ENCODE measurements at regions not wholly inside any gene's neighbourhood (a gene's known extent, or its start where the extent isn't known, plus 50 kb on each side); places are given as distances from the start of the nearest gene placed in this dataset.
"Not testable (repeated sequence)": the region's sequence is repeated elsewhere in the genome, so short reads cannot be mapped to it uniquely, and the experiment has no call there.

- DNase-seq, result no peak
Observed at GRCh38 chr1:55544826-55545225, 329.7 kb upstream of the USP24 start.

DNA sequence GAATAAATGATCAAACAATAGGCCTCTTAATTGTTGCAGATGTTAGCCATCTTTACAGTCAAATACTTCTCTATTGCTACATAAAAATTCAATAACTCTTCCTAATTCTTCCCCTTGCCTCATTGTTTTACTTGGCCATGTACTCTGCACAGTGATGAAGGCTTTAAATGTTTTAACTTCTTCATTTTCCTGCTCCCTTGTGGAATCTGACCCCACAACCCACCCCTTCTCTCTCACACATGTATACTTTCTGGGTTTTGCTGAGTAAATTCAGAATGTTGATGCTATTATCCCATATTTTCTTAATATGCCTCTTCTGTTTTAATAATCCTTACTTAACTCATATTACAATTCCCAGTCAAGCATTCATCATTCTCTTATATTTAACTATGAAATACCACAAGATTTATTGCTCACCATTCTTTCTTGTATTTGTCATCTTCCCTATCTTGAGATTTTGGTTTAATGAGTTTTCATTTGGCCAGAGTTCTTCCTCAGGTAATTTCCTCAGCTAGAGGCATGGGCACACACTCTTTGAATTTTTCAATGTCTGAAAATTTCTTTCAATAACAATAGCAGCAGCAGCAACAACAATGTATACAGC, 327.8 kb upstream of the USP24 start:
- no peak for DNase-seq

GRCh38 chr1:55541296-55541695, 326.1 kb upstream of the USP24 start:
- DNase-seq, result no peak

GRCh38 chr1:55539652-55540512, 324.7 kb upstream of the USP24 start:
- DNase-seq, result no peak

GRCh38 chr1:55538428-55538827, 323.3 kb upstream of the USP24 start:
- no peak for DNase-seq

GRCh38 chr1:55536545-55536865, 321.3 kb upstream of the USP24 start:
- no peak for DNase-seq

DNA sequence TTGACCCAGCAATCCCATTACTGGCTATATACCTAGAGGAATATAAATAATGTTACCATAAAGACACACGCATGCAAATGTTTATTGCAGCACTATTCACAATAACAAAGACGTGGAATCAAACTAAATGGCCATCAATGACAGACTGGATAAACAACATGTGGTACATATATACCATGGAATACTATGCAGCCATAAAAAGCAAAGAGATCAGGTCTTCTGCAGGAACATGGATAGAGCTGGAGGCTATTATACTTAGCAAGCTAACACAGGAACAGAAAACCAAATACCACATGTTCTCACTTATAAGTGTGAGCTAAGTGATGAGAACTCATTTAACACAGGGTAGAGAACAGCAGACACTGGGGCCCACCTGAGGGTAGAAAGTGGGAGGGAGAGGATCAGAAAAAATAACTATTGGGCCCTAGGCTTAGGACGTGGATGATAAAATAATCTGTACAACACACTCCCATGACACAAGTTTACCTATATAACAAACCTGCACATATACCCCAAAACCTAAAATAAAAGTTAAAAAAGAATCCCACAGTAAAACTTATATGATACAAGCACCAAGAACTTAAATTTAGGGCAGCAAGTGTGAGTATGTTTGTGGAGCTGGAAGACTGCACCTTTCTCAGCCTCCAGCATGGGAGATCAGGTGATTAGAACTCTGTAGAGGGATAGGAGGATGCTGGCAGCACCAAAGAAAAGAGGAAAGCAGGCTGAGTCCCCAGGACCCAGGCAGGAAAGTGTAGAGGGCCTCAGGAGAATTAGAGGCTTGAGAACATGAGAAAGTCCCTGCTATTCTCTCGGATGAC, 320.8 kb upstream of the USP24 start:
- DNase-seq, result no peak

GRCh38 chr1:55534565-55535121, 319.5 kb upstream of the USP24 start:
- no peak for DNase-seq

- DNase-seq, result no peak
Observed at GRCh38 chr1:55531644-55532043, 316.5 kb upstream of the USP24 start.

GRCh38 chr1:55530749-55531478, 315.8 kb upstream of the USP24 start:
- DNase-seq, result no peak

GRCh38 chr1:55529017-55529416, 313.9 kb upstream of the USP24 start:
- no peak for DNase-seq

- no peak for DNase-seq
Observed at GRCh38 chr1:55527831-55528230, 312.7 kb upstream of the USP24 start.

GRCh38 chr1:55526716-55527115, 311.6 kb upstream of the USP24 start:
- no peak for DNase-seq

GRCh38 chr1:55524006-55524405, 308.8 kb upstream of the USP24 start:
- no peak for DNase-seq

- no peak for DNase-seq
Observed at GRCh38 chr1:55522982-55523381, 307.8 kb upstream of the USP24 start.

GRCh38 chr1:55522353-55522903, 307.3 kb upstream of the USP24 start:
- no peak for DNase-seq

DNA sequence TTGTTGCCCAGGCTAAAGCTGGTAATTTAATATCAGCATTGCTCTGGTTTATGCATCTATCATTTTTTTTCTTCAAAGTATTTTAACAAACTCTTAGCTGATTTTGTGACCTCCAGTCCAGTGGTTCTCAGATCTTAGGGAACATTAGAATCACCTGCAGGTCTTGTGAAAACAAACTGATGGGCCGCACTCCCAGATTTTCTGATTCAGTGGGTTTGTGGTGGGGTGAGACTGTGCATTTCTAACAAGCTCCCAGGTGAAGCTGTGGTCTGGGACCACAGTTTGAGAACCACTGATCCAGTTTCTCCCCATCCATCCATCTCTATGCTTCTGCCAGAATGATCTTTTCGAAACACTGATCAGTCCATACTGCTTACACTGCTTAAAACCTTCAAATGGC, 305.7 kb upstream of the USP24 start:
- no peak for DNase-seq

- no peak for DNase-seq
Observed at GRCh38 chr1:55519937-55520683, 304.9 kb upstream of the USP24 start.

- DNase-seq, result no peak
Observed at GRCh38 chr1:55519276-55519675, 304.1 kb upstream of the USP24 start.

DNA sequence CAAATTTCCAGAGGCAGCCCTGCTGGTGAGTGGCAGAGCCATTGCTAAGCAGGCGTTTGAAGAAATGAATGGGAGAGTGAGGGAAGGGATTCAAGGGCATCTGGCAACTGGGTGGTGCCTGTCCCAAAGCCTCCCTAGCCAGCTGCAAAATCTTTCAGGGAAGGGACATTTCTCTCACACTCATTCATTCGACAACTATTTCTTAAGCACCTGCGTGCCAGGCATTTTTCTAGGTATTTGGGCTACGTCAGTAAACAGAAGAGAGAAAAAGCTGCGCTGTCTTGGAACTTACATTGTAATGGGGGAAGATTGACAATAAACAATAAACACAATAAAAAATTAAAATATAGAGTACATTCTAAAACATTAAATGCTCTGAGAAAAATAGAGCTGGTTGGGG, 301.9 kb upstream of the USP24 start:
- no peak for DNase-seq

DNA sequence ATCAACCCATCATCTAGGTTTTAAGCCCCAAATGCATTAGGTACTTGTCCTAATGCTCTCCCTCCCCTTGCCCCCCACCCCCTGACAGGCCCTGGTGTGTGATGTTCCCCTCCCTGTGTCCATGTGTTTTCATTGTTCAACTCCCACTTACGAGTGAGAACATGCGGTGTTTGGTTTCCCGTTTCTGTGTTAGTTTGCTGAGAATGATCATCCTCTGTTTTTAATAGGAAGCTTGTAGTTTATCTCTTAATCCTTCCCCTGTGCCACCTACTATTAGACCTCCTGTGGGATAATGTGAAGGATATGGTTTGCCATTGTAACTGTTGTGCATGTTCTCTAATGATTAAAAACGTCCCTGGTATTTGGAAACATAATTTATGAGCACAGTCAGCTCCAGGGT, 299.4 kb upstream of the USP24 start:
- DNase-seq, result not testable (repeated sequence)

- no peak for DNase-seq
Observed at GRCh38 chr1:55512466-55512865, 297.3 kb upstream of the USP24 start.

Measured in GDM1 (cell line).